ENCODE measurements at regions not wholly inside any gene's neighbourhood (a gene's known extent, or its start where the extent isn't known, plus 50 kb on each side); places are given as distances from the start of the nearest gene placed in this dataset.

GRCh38 chr19:32066056-32066455, 279.4 kb upstream of the ZNF507 start:
- Histone ChIP-seq H2AFZ (ENCODE audit: low read length) (no peak overlapping the region), H3K4me1 (replicated peaks in 1 of 4; ENCODE audit: control insufficient read depth in 3 of 4, insufficient read depth in 4 of 4, low read length in 3 of 4) (no peaks in the 10 kb centered on the region), H2BK20ac (ENCODE audit: low read length) (no peak overlapping the region), H3K79me2 (ENCODE audit: control insufficient read depth in 1 of 2, insufficient read depth in 2 of 2, low read length in 2 of 2) (no peaks in the 10 kb centered on the region), H4K8ac (ENCODE audit: extremely low read depth, insufficient read depth, low read length) (no peak overlapping the region), H3K36me3 (ENCODE audit: control insufficient read depth in 2 of 4, insufficient read depth in 4 of 4, low read length in 3 of 4) (no peaks in the 10 kb centered on the region), H4K5ac (ENCODE audit: insufficient read length, low read depth, low read length) (no peak overlapping the region), H3K18ac (ENCODE audit: extremely low read depth, low read length) (no peak overlapping the region), H2BK12ac (ENCODE audit: low read depth, low read length) (no peak overlapping the region), H2BK5ac (ENCODE audit: low read depth, low read length) (no peak overlapping the region), H2BK120ac (replicated peaks; ENCODE audit: low read depth, low read length) (no peak overlapping the region), H4K20me1 (replicated peaks in 1 of 2; ENCODE audit: control insufficient read depth in 1 of 2, insufficient read depth in 2 of 2, low read length in 2 of 2) (no peaks in the 10 kb centered on the region), H3K27me3 (replicated peaks in 1 of 4; ENCODE audit: control insufficient read depth in 3 of 4, extremely low read depth in 1 of 4, insufficient read depth in 3 of 4, low read length in 3 of 4) (no peaks in the 10 kb centered on the region), H3K27ac (ENCODE audit: low read depth, low read length) (no peak overlapping the region), H3K9ac (replicated peaks in 1 of 4; ENCODE audit: extremely low read depth in 1 of 4, low read depth in 3 of 4, low read length in 3 of 4) (no peak overlapping the region), H3K14ac (ENCODE audit: insufficient read length) (no peak overlapping the region), H2BK15ac (ENCODE audit: low read length) (no peak overlapping the region), H3K4me3 (ENCODE audit: extremely low read depth in 1 of 4, insufficient read depth in 2 of 4, low read depth in 3 of 4, low read length in 4 of 4) (no peak overlapping the region), H3K4me2 (ENCODE audit: insufficient read depth in 1 of 2, low read depth in 2 of 2, low read length in 2 of 2) (no peak overlapping the region), H3K79me1 (ENCODE audit: low read depth, low read length) (no peaks in the 10 kb centered on the region), H3K23ac (ENCODE audit: insufficient read length) (no peak overlapping the region), H3K4ac (replicated peaks; ENCODE audit: insufficient read length, low read depth, low read length) (no peak overlapping the region), H3K9me3 (ENCODE audit: insufficient read depth in 2 of 2, low read depth in 1 of 2, low read length in 1 of 2) (no peaks in the 10 kb centered on the region), H2AK5ac (ENCODE audit: low read depth, low read length) (no peak overlapping the region), H3K56ac (replicated peaks; ENCODE audit: insufficient read length, low read depth, low read length) (no peak overlapping the region), H4K91ac (replicated peaks; ENCODE audit: insufficient read length, low read length) (no peak overlapping the region), H3K23me2 (ENCODE audit: low read depth, low read length) (no peaks in the 10 kb centered on the region)
- TF ChIP-seq HDAC2 (IDR thresholded peaks at IDR 0.05; ENCODE audit: borderline replicate concordance in 1 of 2, low read depth in 2 of 2, low read length in 2 of 2) = no peak
- no peak for TF ChIP-seq ATF3 (IDR thresholded peaks at IDR 0.05; ENCODE audit: insufficient read depth, low read depth, low read length)
- TF ChIP-seq RNF2 (IDR thresholded peaks at IDR 0.05; ENCODE audit: borderline replicate concordance, low read depth, low read length, missing control alignments, poor library complexity, severe bottlenecking) = no peak
- no peak for TF ChIP-seq GABPA (IDR thresholded peaks at IDR 0.05; ENCODE audit: borderline replicate concordance, insufficient read depth, low read length)
- TF ChIP-seq EGR1 (IDR thresholded peaks at IDR 0.05; ENCODE audit: borderline replicate concordance, low read depth, low read length) = no peak
- TF ChIP-seq PHF8 (conservative IDR thresholded peaks at IDR 0.05; ENCODE audit: low read depth, low read length) = no peak
- TF ChIP-seq POU5F1 (IDR thresholded peaks at IDR 0.05; ENCODE audit: low read depth, low read length) = no peak
- no peak for TF ChIP-seq CTBP2 (IDR thresholded peaks at IDR 0.05; ENCODE audit: borderline replicate concordance, insufficient read depth, insufficient read length, low read length)
- 93% methylated on average over 3 of the region's 3 CpGs; no CpG with 5 or more reads in 1 of the 2 experiments for WGBS, 2 experiments (ENCODE audit: extremely low coverage in 1 of 2, insufficient coverage in 1 of 2, insufficient read length in 1 of 2, insufficient replicate concordance in 2 of 2, low coverage in 1 of 2, low lambda C conversion rate in 2 of 2, missing lambda C conversion rate in 1 of 2)
- POLR2A ChIA-PET (ENCODE audit: partially characterized antibody) = no interaction called here
- CTCF ChIA-PET (ENCODE audit: partially characterized antibody) = interaction anchor here (1.4 to 4.5 kb wide), 3 partner anchors 11 to 70 kb away, joined by 3 to 19 read pairs (median 4); no protein-coding TSS in a partner anchor
- no peak for FAIRE-seq
- no peak for DNase-seq (ENCODE audit: low read depth in 1 of 2, low spot score in 2 of 2)
